ENCODE measurements at regions not wholly inside any gene's neighbourhood (a gene's known extent, or its start where the extent isn't known, plus 50 kb on each side); places are given as distances from the start of the nearest gene placed in this dataset.

- TF ChIP-seq CTCF (IDR thresholded peaks at IDR 0.05), result no peak
- TF ChIP-seq POLR2A (IDR thresholded peaks at IDR 0.05), result no peak
- TF ChIP-seq EP300 (IDR thresholded peaks at IDR 0.05), result no peak
Observed at GRCh38 chr2:167602122-167602521, 645.3 kb downstream of the STK39 start.
